ENCODE measurements at regions not wholly inside any gene's neighbourhood (a gene's known extent, or its start where the extent isn't known, plus 50 kb on each side); places are given as distances from the start of the nearest gene placed in this dataset.

GRCh38 chr3:72475258-72476138, 372.7 kb downstream of the SHQ1 start:
- no peak for TF ChIP-seq CTCF (conservative IDR thresholded peaks at IDR 0.05; ENCODE audit: low read depth, low read length)
- H3K4me3 ChIP-seq (ENCODE audit: low read depth, low read length) = no peak overlapping the region
- no peak for DNase-seq (ENCODE audit: low read depth)

DNA sequence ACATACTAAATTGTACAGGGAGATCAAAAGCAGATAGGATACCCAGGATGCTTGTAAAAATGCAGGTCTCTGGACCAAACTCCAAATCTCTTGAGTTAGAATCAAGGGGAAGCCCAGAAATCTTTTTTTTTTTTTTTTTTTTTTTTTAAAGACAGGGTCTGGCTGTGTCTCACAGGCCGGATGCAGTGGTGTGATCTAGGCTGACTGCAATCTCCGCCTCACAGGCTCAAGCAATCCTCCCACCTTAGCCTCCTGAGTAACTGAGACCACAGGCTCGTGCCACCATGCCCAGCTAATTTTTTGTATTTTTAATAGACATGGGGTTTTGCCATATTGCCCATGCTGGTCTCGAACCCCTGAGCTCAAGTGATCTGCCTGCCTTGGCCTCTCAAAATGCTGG, 373.5 kb downstream of the SHQ1 start:
- no peak for DNase-seq (ENCODE audit: low read depth)
- TF ChIP-seq CTCF (conservative IDR thresholded peaks at IDR 0.05; ENCODE audit: low read depth, low read length) = no peak

DNA sequence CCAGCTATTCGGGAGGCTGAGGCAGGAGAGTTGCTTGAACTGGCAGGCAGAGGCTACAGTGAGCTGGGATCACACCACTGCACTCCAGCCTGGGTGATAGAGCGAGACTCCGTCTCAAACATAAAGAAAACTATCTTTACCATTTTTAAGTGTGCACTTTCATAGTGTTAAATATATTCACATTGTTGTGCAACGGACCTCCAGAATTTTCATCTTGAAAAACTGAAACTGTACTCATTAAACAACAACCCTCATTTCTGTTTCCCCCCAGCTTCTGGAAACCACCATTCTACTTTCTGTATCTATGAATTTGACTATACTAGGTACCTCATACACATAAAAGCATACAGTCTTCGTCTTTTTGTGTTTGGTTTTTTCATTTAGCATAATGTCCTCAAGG, 375.1 kb downstream of the SHQ1 start:
- DNase-seq (ENCODE audit: low read depth) = no peak
- TF ChIP-seq CTCF (conservative IDR thresholded peaks at IDR 0.05; ENCODE audit: low read depth, low read length) = no peak
- no peak overlapping the region for H3K4me3 ChIP-seq (ENCODE audit: low read depth, low read length)

More for the DNA sequence above, 373.5 kb downstream of the SHQ1 start:
- no peak overlapping the region for H3K4me3 ChIP-seq (ENCODE audit: low read depth, low read length)

GRCh38 chr3:72470904-72471417, 377.3 kb downstream of the SHQ1 start:
- TF ChIP-seq CTCF (conservative IDR thresholded peaks at IDR 0.05; ENCODE audit: low read depth, low read length) = no peak
- no peak overlapping the region for H3K4me3 ChIP-seq (ENCODE audit: low read depth, low read length)
- no peak for DNase-seq (ENCODE audit: low read depth)

GRCh38 chr3:72465853-72466252, 382.4 kb downstream of the SHQ1 start:
- DNase-seq (ENCODE audit: low read depth) = no peak
- no peak for TF ChIP-seq CTCF (conservative IDR thresholded peaks at IDR 0.05; ENCODE audit: low read depth, low read length)
- H3K4me3 ChIP-seq (ENCODE audit: low read depth, low read length) = no peak overlapping the region

DNA sequence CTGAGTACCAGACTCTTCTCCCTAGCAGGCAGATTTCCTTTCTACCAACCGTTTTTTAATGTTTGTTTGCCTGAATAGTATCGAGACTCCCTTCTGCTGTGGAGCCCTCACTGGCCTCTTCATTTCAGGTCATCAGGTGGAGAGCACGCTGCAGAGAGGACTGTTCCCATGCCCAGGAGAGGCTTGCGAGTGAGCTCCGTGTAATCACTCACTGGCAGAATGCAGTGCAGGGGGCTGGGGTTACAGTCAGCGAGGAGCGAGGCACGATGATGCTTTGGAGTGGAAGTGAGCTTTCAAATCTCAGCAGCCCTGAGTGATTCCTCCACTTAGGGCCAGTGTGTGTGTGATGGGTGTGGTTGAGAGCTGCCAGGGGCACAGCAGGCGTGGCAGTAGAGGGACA, 385.2 kb downstream of the SHQ1 start:
- DNase-seq (ENCODE audit: low read depth) = no peak
- no peak for TF ChIP-seq CTCF (conservative IDR thresholded peaks at IDR 0.05; ENCODE audit: low read depth, low read length)
- H3K4me3 ChIP-seq (ENCODE audit: low read depth, low read length) = no peak overlapping the region

DNA sequence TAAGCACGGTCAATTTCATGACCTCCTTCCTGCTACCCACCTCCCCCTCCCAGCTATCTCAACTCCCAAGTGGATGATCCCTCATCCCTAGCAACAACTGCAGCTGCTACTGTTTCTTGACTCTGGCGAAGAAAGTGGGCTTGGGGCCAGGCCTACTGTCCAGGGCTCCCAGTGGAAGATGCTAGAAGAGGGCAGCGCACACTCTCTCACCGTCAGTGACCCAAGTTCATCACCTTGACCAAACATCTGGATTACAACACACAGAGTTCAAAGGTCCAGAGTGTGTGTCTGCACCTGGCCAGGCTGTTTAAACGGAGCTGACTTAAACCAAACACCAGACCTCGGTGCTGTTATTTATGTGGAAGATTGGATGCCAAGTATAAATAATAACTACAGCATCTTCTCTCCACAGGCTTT, 385.6 kb downstream of the SHQ1 start:
- no peak for DNase-seq (ENCODE audit: low read depth)
- no peak overlapping the region for H3K4me3 ChIP-seq (ENCODE audit: low read depth, low read length)
- TF ChIP-seq CTCF (conservative IDR thresholded peaks at IDR 0.05; ENCODE audit: low read depth, low read length) = no peak
